ENCODE measurements at regions not wholly inside any gene's neighbourhood (a gene's known extent, or its start where the extent isn't known, plus 50 kb on each side); places are given as distances from the start of the nearest gene placed in this dataset.

- TF ChIP-seq, protein P1, sequence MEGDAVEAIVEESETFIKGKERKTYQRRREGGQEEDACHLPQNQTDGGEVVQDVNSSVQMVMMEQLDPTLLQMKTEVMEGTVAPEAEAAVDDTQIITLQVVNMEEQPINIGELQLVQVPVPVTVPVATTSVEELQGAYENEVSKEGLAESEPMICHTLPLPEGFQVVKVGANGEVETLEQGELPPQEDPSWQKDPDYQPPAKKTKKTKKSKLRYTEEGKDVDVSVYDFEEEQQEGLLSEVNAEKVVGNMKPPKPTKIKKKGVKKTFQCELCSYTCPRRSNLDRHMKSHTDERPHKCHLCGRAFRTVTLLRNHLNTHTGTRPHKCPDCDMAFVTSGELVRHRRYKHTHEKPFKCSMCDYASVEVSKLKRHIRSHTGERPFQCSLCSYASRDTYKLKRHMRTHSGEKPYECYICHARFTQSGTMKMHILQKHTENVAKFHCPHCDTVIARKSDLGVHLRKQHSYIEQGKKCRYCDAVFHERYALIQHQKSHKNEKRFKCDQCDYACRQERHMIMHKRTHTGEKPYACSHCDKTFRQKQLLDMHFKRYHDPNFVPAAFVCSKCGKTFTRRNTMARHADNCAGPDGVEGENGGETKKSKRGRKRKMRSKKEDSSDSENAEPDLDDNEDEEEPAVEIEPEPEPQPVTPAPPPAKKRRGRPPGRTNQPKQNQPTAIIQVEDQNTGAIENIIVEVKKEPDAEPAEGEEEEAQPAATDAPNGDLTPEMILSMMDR (IDR thresholded peaks at IDR 0.05) = no peak
- no peak for TF ChIP-seq POLR2A (IDR thresholded peaks at IDR 0.05)
Observed at GRCh38 chr3:84442533-84442932, 516.3 kb upstream of the CADM2 start.
